Cardiac muscle cell (in vitro differentiated cells and primary cell): ENCODE measurements at regions not wholly inside any gene's neighbourhood (a gene's known extent, or its start where the extent isn't known, plus 50 kb on each side); places are given as distances from the start of the nearest gene placed in this dataset.

Source experiments
- DNase-seq, 2 donors: peaks; one replicate each; pipeline versions ENCODE4 v3.0.0 to v3.0.0-alpha.2; 2010 to 2017; ENCODE audit warnings: low read depth in 1 of 2, low spot score in 1 of 2
- H3K27ac ChIP-seq: fragments of 200-600 bp; sonication (generic); 2 replicates; pipeline ENCODE4 v1.5.1; 2016
- H3K27me3 ChIP-seq: fragments of 200-600 bp; sonication (generic); 2 replicates; pipeline ENCODE4 v1.6.0; 2016; ENCODE audit warnings: control low read depth
- H3K36me3 ChIP-seq: fragments of 200-600 bp; sonication (generic); 2 replicates; pipeline ENCODE4 v1.5.1; 2016; ENCODE audit warnings: control low read depth
- H3K4me1 ChIP-seq: fragments of 200-600 bp; sonication (generic); 2 replicates; pipeline ENCODE4 v1.8.1; 2017; ENCODE audit warnings: low read depth, mild to moderate bottlenecking, mixed run types
- H3K4me3 ChIP-seq: fragments of 200-600 bp; sonication (generic); 2 replicates; pipeline ENCODE4 v1.5.1; 2016; ENCODE audit warnings: mild to moderate bottlenecking
- H3K9me3 ChIP-seq: fragments of 200-600 bp; sonication (generic); 2 replicates; pipeline ENCODE4 v1.5.1; 2017; ENCODE audit warnings: low read depth, mild to moderate bottlenecking, control low read depth
- CTCF ChIP-seq: IDR thresholded peaks from 2 replicates; pipeline ENCODE4 v1.5.1; 2012; ENCODE audit warnings: low read depth, mild to moderate bottlenecking, low read length

- no peaks in the 10 kb centered on the region for H3K36me3 ChIP-seq
- no peak overlapping the region for H3K4me3 ChIP-seq
- no peak for DNase-seq
- H3K9me3 ChIP-seq: no peaks in the 10 kb centered on the region
- no peak for TF ChIP-seq CTCF
- H3K4me1 ChIP-seq: no peaks in the 10 kb centered on the region
- H3K27ac ChIP-seq: no peak overlapping the region
- no peaks in the 10 kb centered on the region for H3K27me3 ChIP-seq
Measured at GRCh38 chr20:56697476-56697875, 68.4 kb downstream of the TFAP2C start.

- H3K9me3 ChIP-seq: no peaks in the 10 kb centered on the region
- H3K36me3 ChIP-seq: no peaks in the 10 kb centered on the region
- no peak for TF ChIP-seq CTCF
- H3K4me1 ChIP-seq: no peaks in the 10 kb centered on the region
- no peak overlapping the region for H3K4me3 ChIP-seq
- H3K27me3 ChIP-seq: no peaks in the 10 kb centered on the region
- no peak overlapping the region for H3K27ac ChIP-seq
- no peak for DNase-seq
Measured at GRCh38 chr20:56698297-56698696, 69.2 kb downstream of the TFAP2C start.

GRCh38 chr20:56698749-56699148 is 69.6 kb downstream of the TFAP2C start:
- H3K27ac ChIP-seq: no peak overlapping the region
- H3K27me3 ChIP-seq: no peaks in the 10 kb centered on the region
- H3K4me3 ChIP-seq: no peak overlapping the region
- no peaks in the 10 kb centered on the region for H3K9me3 ChIP-seq
- H3K4me1 ChIP-seq: no peaks in the 10 kb centered on the region
- no peak for TF ChIP-seq CTCF
- H3K36me3 ChIP-seq: no peaks in the 10 kb centered on the region
- DNase-seq: no peak

GRCh38 chr20:56702931-56703840 is 74.1 kb downstream of the TFAP2C start:
- Histone ChIP-seq H3K27ac (no peak overlapping the region), H3K9me3 (no peaks in the 10 kb centered on the region), H3K27me3 (no peaks in the 10 kb centered on the region), H3K4me1 (no peaks in the 10 kb centered on the region), H3K4me3 (no peak overlapping the region), H3K36me3 (no peaks in the 10 kb centered on the region)
- DNase-seq: no peak
- TF ChIP-seq CTCF: no peak

- no peaks in the 10 kb centered on the region for H3K36me3 ChIP-seq
- no peaks in the 10 kb centered on the region for H3K4me1 ChIP-seq
- H3K9me3 ChIP-seq: no peaks in the 10 kb centered on the region
- H3K27ac ChIP-seq: no peak overlapping the region
- no peak overlapping the region for H3K4me3 ChIP-seq
- no peaks in the 10 kb centered on the region for H3K27me3 ChIP-seq
- DNase-seq: peak in 1 of 2 donors; percentile 11
- no peak for TF ChIP-seq CTCF
Measured at GRCh38 chr20:56706867-56707360, 77.8 kb downstream of the TFAP2C start.
